Lower lobe of right lung (tissue), 2 donors: ENCODE measurements at regions not wholly inside any gene's neighbourhood (a gene's known extent, or its start where the extent isn't known, plus 50 kb on each side); places are given as distances from the start of the nearest gene placed in this dataset.

Source experiments
- ATAC-seq, 2 donors: fragments of 200-7000 bp; cut with Tn5 transposase; one replicate each; pipeline ENCODE4 v1.9.1; 2020 to 2022; ENCODE audit warnings: mild to moderate bottlenecking in 2 of 2, moderate library complexity in 2 of 2
- DNase-seq: peaks from one replicate; pipeline ENCODE4 v3.0.0-alpha.2; 2020
- H3K27ac ChIP-seq: fragments of 200-600 bp; one replicate; pipeline ENCODE4 v1.8.0; 2022
- H3K27me3 ChIP-seq: fragments of 200-600 bp; one replicate; pipeline ENCODE4 v1.8.0; 2022; ENCODE audit warnings: low read depth
- H3K36me3 ChIP-seq: fragments of 200-600 bp; one replicate; pipeline ENCODE4 v1.8.0; 2022; ENCODE audit warnings: mild to moderate bottlenecking
- H3K4me1 ChIP-seq: fragments of 200-600 bp; one replicate; pipeline ENCODE4 v1.8.0; 2022
- H3K4me3 ChIP-seq: fragments of 200-600 bp; one replicate; pipeline ENCODE4 v1.8.0; 2022; ENCODE audit warnings: mild to moderate bottlenecking
- H3K9me3 ChIP-seq: fragments of 200-600 bp; one replicate; pipeline ENCODE4 v1.8.0; 2022
- intact Hi-C: fragments of 100-400 bp; cut with DNase I; formaldehyde crosslinking; loops from one replicate; pipeline ENCODE4 v1.11.0; 2022
- TF ChIP-seq, protein P1 (sequence below): fragments of 200-600 bp; IDR thresholded peaks from one replicate; pipeline ENCODE4 v1.8.0; 2022; ENCODE audit warnings: antibody characterized with exemption, mild to moderate bottlenecking
- donor health status: DM: no; HTN: yes; CAD: no; lungs with severe emphysema.

DNA sequence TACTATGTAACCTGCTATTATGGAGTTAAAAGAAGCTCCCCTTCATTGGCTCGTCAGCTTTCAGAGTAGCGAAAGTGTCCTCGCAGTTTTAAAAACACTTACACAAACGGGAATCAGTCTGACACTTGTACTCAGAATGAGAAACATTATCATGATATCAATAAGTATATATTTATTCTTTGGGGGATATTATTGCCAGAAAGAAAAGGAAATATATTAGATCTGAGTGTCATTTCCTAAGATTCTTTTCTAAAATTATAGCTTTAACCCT is 584.5 kb downstream of the ZEB2 start:
- no peaks in the 10 kb centered on the region for H3K36me3 ChIP-seq
- H3K4me3 ChIP-seq, result no peak overlapping the region
- ATAC-seq (no peak), DNase-seq (no peak)
- H3K27me3 ChIP-seq, result peaks cover 22% of the 10 kb centered on the region
- H3K27ac ChIP-seq, result peak overlapping the region; percentile 92
- TF ChIP-seq, protein P1, sequence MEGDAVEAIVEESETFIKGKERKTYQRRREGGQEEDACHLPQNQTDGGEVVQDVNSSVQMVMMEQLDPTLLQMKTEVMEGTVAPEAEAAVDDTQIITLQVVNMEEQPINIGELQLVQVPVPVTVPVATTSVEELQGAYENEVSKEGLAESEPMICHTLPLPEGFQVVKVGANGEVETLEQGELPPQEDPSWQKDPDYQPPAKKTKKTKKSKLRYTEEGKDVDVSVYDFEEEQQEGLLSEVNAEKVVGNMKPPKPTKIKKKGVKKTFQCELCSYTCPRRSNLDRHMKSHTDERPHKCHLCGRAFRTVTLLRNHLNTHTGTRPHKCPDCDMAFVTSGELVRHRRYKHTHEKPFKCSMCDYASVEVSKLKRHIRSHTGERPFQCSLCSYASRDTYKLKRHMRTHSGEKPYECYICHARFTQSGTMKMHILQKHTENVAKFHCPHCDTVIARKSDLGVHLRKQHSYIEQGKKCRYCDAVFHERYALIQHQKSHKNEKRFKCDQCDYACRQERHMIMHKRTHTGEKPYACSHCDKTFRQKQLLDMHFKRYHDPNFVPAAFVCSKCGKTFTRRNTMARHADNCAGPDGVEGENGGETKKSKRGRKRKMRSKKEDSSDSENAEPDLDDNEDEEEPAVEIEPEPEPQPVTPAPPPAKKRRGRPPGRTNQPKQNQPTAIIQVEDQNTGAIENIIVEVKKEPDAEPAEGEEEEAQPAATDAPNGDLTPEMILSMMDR, result no peak
- intact Hi-C loops, result no loop called here
- peaks cover 14% of the 10 kb centered on the region for H3K4me1 ChIP-seq
- H3K9me3 ChIP-seq, result no peaks in the 10 kb centered on the region

DNA sequence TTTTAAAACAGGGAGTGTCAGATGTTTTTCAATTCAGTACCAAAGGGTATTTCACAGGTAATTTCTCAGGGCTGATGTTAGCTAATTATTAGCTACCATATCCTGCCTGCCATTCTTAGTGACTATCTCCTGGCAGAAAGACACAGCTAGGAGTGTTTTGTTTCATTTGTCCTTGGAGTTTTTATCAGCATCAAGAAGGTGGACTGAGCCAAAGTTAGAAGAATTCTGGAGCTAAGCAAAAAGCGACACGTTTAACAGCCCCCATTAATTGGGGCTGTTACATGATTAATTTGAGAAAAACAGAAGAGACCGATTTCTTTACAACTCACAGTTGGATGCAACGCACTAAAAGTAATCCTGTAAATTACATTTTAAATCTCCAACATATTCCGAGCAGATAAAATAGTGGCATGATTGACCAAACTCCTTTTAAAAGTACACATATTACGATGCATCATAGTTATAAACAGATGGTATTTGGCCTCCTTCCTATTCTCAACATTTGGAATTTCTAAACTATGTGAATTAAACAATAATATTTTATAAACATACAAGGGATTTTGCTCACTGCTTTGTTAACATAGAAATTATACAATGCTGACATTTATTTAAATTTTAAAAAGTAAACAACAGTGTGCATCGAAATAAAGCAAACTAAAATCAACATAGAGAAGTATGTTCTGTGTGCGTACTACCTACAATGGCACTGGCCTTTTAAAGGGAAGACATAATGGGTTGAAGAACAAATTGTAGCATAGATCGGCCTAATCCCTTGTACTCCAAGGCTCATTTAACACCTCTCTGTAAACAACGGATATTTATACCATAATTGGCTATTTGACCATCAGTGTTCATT is 585.1 kb downstream of the ZEB2 start:
- ATAC-seq (no peak), DNase-seq (no peak)
- no peaks in the 10 kb centered on the region for H3K9me3 ChIP-seq
- TF ChIP-seq, protein P1, result no peak
- peak overlapping the region; percentile 92 for H3K27ac ChIP-seq
- no peak overlapping the region for H3K4me3 ChIP-seq
- H3K36me3 ChIP-seq, result no peaks in the 10 kb centered on the region
- H3K27me3 ChIP-seq, result peaks cover 22% of the 10 kb centered on the region
- H3K4me1 ChIP-seq, result peaks cover 14% of the 10 kb centered on the region
- intact Hi-C loops, result no loop called here

- Histone ChIP-seq H3K27ac (peak overlapping the region; percentile 92), H3K4me1 (peaks cover 14% of the 10 kb centered on the region), H3K27me3 (peaks cover 22% of the 10 kb centered on the region), H3K9me3 (no peaks in the 10 kb centered on the region), H3K36me3 (no peaks in the 10 kb centered on the region), H3K4me3 (no peak overlapping the region)
- TF ChIP-seq, protein P1, result no peak
- ATAC-seq (no peak), DNase-seq (no peak)
- intact Hi-C loops, result no loop called here
These were observed 585.9 kb downstream of the ZEB2 start for GRCh38 chr2:143933946-143934569.

- no peak for DNase-seq
- no peak for ATAC-seq
- TF ChIP-seq, protein P1, result no peak
- H3K9me3 ChIP-seq, result no peaks in the 10 kb centered on the region
- no peak overlapping the region for H3K4me3 ChIP-seq
- no peak overlapping the region for H3K27ac ChIP-seq
- intact Hi-C loops, result no loop called here
- no peaks in the 10 kb centered on the region for H3K4me1 ChIP-seq
- no peaks in the 10 kb centered on the region for H3K36me3 ChIP-seq
- no peaks in the 10 kb centered on the region for H3K27me3 ChIP-seq
These were observed 589.0 kb downstream of the ZEB2 start for GRCh38 chr2:143930891-143931290.

DNA sequence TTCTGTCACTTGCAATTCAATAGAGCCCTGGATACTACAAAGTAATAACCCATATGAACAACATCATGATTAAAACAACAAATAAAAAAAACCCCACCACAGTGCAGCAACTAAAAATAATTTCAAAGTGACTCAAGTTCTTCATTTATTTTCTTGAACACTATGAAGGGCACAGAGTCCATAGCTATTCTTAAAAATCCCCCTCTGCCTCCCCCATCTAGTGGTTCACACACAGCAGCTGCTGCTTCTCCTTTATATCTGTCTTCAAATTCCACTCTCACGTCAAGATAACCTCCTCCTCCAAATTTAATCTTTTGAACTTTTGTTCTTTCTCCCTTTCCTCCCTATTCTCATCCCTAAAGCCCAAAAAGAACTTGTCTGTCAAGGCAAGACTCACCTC is 591.3 kb downstream of the ZEB2 start:
- ATAC-seq (no peak), DNase-seq (no peak)
- Histone ChIP-seq H3K36me3 (no peaks in the 10 kb centered on the region), H3K27me3 (no peaks in the 10 kb centered on the region), H3K27ac (no peak overlapping the region), H3K4me3 (no peak overlapping the region), H3K4me1 (no peaks in the 10 kb centered on the region), H3K9me3 (no peaks in the 10 kb centered on the region)
- TF ChIP-seq, protein P1, result no peak
- intact Hi-C loops, result no loop called here
